GM20000 (cell line): ENCODE measurements at regions not wholly inside any gene's neighbourhood (a gene's known extent, or its start where the extent isn't known, plus 50 kb on each side); places are given as distances from the start of the nearest gene placed in this dataset.
"Not testable (repeated sequence)": the region's sequence is repeated elsewhere in the genome, so short reads cannot be mapped to it uniquely, and the experiment has no call there.

ENCODE experiments used
- DNase-seq: peaks from one replicate; pipeline ENCODE4 v3.0.0; 2012; ENCODE audit warnings: low spot score
- TF ChIP-seq, protein P1 (sequence below): IDR thresholded peaks from 2 replicates; pipeline ENCODE4 v1.5.1; 2012; ENCODE audit warnings: mild to moderate bottlenecking, control low read depth; ENCODE audit errors: extremely low read depth, missing control alignments

DNA sequence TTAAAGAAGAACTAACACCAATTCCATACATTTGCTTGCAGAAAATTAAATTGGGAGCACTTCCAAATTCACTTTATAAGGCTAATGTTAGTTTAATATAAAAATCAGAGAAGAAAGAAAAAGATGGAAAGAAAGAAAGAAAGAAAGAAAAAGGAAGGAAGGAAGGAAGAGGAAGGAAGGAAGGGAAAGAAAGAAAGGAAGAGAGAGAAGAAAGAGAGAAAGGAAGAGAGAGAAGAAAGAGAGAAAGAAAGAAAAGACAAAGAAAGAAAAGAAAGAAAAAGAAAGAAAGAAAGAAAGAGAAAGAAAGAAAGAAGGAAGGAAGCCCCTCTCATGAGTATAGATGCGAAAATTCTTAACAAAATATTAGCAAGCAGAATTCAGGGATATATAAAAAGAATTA lies 267.7 kb downstream of the RPAP3 start:
- TF ChIP-seq, protein P1, sequence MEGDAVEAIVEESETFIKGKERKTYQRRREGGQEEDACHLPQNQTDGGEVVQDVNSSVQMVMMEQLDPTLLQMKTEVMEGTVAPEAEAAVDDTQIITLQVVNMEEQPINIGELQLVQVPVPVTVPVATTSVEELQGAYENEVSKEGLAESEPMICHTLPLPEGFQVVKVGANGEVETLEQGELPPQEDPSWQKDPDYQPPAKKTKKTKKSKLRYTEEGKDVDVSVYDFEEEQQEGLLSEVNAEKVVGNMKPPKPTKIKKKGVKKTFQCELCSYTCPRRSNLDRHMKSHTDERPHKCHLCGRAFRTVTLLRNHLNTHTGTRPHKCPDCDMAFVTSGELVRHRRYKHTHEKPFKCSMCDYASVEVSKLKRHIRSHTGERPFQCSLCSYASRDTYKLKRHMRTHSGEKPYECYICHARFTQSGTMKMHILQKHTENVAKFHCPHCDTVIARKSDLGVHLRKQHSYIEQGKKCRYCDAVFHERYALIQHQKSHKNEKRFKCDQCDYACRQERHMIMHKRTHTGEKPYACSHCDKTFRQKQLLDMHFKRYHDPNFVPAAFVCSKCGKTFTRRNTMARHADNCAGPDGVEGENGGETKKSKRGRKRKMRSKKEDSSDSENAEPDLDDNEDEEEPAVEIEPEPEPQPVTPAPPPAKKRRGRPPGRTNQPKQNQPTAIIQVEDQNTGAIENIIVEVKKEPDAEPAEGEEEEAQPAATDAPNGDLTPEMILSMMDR = no peak
- DNase-seq = no peak

DNA sequence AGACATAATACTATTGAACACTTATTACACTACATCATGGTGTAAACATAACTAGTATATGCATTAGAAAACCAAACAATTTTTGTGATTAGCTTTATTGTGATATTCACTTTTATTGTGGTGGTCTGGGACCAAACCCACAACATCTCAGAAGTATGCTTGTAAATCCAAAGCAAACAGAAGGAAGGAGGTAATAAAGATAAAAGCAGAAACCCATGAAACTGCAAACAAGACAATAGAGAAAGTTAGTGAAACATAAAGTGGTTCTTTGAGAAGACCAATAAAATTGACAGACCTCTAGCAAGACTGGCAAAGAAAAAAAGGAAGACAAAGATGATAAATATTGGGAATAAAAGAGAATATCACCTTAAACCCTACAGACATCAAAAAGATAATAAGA lies 268.3 kb downstream of the RPAP3 start:
- TF ChIP-seq, protein P1 = no peak
- DNase-seq = no peak

DNA sequence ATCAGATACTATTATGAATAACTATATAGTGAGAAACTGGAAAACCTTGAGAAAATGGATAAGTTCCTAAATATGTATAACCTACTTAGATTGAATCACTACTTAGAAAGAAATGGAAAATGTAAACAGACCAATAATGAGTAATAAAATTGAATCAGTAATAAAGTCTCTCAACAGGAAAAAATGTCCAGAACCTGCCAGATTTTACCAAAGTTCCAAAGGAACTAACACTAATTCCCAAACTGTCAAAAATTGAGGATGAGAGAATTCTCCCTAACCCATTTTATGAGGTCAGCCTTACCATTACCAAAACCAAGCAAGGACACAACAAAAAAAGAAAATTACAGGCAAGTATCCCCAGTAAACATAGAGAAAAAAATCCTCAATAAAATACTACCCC lies 272.0 kb downstream of the RPAP3 start:
- DNase-seq = no peak
- TF ChIP-seq, protein P1 = no peak

DNA sequence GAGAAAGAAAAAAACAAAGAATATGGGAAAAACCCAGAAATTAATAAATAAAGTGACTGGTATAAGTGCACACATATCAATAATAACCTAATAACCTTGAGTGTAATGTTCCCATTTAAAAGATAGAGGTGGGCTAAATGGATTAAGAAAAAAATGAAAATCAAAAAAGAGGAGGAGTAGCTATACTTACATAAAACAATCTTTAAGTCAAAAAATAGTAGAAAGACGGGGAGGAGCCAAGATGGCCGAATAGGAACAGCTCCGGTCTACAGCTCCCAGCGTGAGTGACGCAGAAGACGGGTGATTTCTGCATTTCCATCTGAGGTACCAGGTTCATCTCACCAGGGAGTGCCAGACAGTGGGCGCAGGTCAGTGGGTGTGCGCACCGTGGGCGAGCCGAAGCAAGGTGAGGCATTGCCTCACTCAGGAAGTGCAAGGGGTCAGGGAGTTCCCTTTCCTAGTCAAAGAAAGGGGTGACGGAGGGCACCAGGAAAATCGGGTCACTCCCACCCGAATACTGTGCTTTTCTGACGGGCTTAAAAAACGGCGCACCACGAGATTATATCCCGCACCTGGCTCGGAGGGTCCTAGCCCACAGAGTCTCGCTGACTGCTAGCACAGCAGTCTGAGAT lies 279.0 kb downstream of the RPAP3 start:
- not testable (repeated sequence) for DNase-seq

DNA sequence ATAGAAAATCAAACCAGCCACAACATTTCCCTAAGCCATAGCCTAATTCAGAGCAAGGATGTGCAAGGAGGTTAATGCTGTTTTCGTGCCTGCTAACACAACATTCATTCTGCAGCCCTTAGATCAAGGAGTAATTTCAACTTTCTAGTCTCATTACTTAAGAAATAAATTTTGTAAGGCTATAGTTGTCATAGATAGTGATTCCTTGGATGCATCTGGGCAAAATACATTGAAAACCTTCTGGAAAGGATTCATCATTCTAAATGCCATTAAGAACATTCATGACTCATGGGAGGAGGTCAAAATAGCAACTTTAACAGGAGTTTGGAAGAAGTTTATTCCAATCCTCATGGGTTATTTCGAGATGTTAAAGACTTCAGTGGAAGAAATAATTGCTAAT lies 283.2 kb downstream of the RPAP3 start:
- DNase-seq = no peak
- TF ChIP-seq, protein P1 = no peak

DNA sequence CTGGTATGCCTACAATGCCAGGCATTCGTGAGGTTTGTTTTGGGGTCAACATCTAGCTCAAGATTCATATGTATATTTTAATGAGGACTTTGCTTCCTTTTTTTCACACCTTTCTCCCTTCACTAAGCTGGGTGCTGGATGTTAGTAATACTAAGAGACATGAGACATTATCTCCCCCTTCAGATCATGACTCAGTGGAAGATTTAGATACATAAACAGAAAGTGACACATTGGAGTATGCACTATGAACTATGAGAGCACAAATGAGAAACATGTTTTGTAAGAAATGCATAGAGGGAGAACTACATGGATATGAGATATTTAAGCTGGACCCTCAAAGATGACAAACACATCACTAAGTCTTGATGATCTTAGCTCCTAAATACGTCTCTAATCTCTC lies 286.3 kb downstream of the RPAP3 start:
- DNase-seq = no peak
- TF ChIP-seq, protein P1 = no peak

DNA sequence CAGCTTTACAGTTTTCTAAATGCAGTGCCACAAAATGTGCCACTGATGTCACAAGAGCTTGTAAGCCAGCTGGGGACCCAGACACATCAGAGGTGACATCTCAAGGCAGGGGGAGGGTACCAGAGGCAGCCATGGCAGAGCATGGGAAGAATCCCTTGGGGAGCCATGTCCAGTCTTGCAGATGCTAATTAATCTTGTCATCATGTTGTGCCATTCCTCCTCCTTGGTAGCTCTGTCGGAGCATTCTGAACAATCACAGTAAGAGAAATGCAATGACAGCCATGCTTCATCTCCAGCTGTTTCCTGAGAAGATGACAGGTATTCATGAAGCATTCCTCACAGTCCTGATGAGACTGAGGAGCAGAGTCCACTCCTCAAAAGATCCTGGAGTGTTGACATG lies 287.9 kb downstream of the RPAP3 start:
- TF ChIP-seq, protein P1 = no peak
- DNase-seq = no peak

DNA sequence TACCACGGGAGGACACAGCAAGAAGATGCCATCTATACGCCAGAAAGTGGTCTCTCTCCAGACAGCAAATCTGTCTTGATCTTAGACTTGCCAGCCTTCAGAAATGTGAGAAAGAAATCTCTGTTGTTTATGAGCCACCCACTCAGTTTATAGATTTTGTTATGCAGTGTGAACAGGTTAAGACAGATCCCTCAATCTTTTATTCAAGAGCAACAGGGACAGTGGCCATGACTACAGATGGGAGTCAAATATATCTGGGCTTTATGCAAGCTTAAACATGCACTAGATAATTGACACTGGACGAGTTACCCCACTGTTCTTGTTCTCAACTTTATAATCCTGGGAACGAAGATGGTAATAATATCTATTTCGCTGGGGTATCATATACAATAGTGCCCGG lies 288.7 kb downstream of the RPAP3 start:
- no peak for DNase-seq
- TF ChIP-seq, protein P1 = no peak
